B cell (primary cell): ENCODE measurements at regions not wholly inside any gene's neighbourhood (a gene's known extent, or its start where the extent isn't known, plus 50 kb on each side); places are given as distances from the start of the nearest gene placed in this dataset.

Source experiments
- ATAC-seq: fragments of 200-7000 bp; cut with Tn5 transposase; one replicate; pipeline ENCODE4 v1.10.0; 2021; ENCODE audit warnings: low read depth, mild to moderate bottlenecking, moderate number of reproducible peaks, moderate library complexity
- CTCF ChIA-PET: fragments of 350-600 bp; sonication (Branson Sonifier 250); formaldehyde crosslinking; loops from one replicate; lab custom pipeline; 2021; ENCODE audit warnings: antibody characterized with exemption, inconsistent platforms; lab: Charles Lee
- POLR2A ChIA-PET: fragments of 350-600 bp; sonication (Branson Sonifier 250); formaldehyde crosslinking; loops from one replicate; lab custom pipeline; 2021; ENCODE audit warnings: antibody characterized with exemption; lab: Charles Lee
- DNase-seq: peaks from one replicate; pipeline ENCODE4 v3.0.0; 2013
- H2AFZ ChIP-seq: 2 replicates; pipeline ENCODE4 v1.6.1; 2012; ENCODE audit warnings: mild to moderate bottlenecking, low read depth, low read length; ENCODE audit not compliant: insufficient read depth, poor library complexity, severe bottlenecking
- H3K27ac ChIP-seq, 2 donors: 1 replicate in 1 of 2; 2 replicates in 1 of 2; pipeline ENCODE4 v1.5.1; 2012 to 2013; ENCODE audit warnings: low read length in 2 of 2, mild to moderate bottlenecking in 2 of 2, moderate library complexity in 1 of 2
- H3K27me3 ChIP-seq, 4 experiments: fragments of 200-600 bp in 1 of 4; sonication (generic) in 1 of 4; replicated peaks in 1 of 4; 1 replicate in 2 of 4; 2 replicates in 2 of 4; pipeline versions ENCODE4 v1.6.1 to v1.7.0; 2013 to 2016; ENCODE audit warnings: low read length in 3 of 4, mild to moderate bottlenecking in 2 of 4, mixed read lengths in 1 of 4, moderate library complexity in 1 of 4; ENCODE audit not compliant: insufficient read depth in 4 of 4, control insufficient read depth in 3 of 4; ENCODE audit errors: control extremely low read depth in 1 of 4
- H3K36me3 ChIP-seq, 2 experiments: replicated peaks in 1 of 2; 1 replicate in 1 of 2; 2 replicates in 1 of 2; pipeline versions ENCODE4 v1.6.1 to v1.7.1; 2013; ENCODE audit warnings: low read length in 1 of 2; ENCODE audit not compliant: insufficient read depth in 2 of 2, control insufficient read depth in 1 of 2; ENCODE audit errors: control extremely low read depth in 1 of 2, extremely low read depth in 1 of 2
- H3K4me1 ChIP-seq, 2 donors: fragments of 200-600 bp in 1 of 2; sonication (generic) in 1 of 2; 1 replicate in 1 of 2; 2 replicates in 1 of 2; pipeline versions ENCODE4 v1.5.1 to v1.6.1; 2013 to 2017; ENCODE audit warnings: low read length in 2 of 2; ENCODE audit not compliant: control insufficient read depth in 2 of 2, insufficient read depth in 2 of 2
- H3K4me2 ChIP-seq: replicated peaks from 2 replicates; pipeline ENCODE3; 2012; ENCODE audit warnings: mild to moderate bottlenecking, low read depth, low read length; ENCODE audit not compliant: poor library complexity, severe bottlenecking
- H3K4me3 ChIP-seq, 5 experiments: fragments of 200-600 bp in 1 of 5; sonication (generic) in 1 of 5; 1 replicate in 3 of 5; 2 replicates in 2 of 5; pipeline versions ENCODE4 v1.5.1 to v1.7.0; 2011 to 2016; ENCODE audit warnings: low read length in 4 of 5, mild to moderate bottlenecking in 4 of 5, low read depth in 2 of 5, control low read depth in 1 of 5, moderate library complexity in 1 of 5; ENCODE audit not compliant: insufficient read depth in 1 of 5; ENCODE audit errors: control extremely low read depth in 1 of 5, extremely low read depth in 1 of 5
- H3K79me2 ChIP-seq: fragments of 200-600 bp; sonication (generic); one replicate; pipeline ENCODE4 v1.6.0; 2016; ENCODE audit warnings: low read length; ENCODE audit not compliant: control insufficient read depth, insufficient read depth
- H3K9ac ChIP-seq: fragments of 200-600 bp; sonication (generic); 2 replicates; pipeline ENCODE4 v1.6.1; 2017; ENCODE audit warnings: mild to moderate bottlenecking, low read length, moderate library complexity
- H3K9me3 ChIP-seq, 3 donors: one replicate each; pipeline versions ENCODE4 v1.6.1 to v1.7.1; 2013; ENCODE audit warnings: low read length in 2 of 3; ENCODE audit not compliant: control insufficient read depth in 2 of 3, insufficient read depth in 1 of 3; ENCODE audit errors: control extremely low read depth in 1 of 3
- H4K20me1 ChIP-seq: 2 replicates; pipeline ENCODE4 v1.6.0; 2012; ENCODE audit warnings: mild to moderate bottlenecking, low read length; ENCODE audit not compliant: insufficient read depth, control insufficient read depth, poor library complexity, severe bottlenecking
- H3K27ac Mint-ChIP-seq: one replicate; pipeline ENCODE4 v1.8.0; 2021; ENCODE audit warnings: mixed read lengths
- H3K27me3 Mint-ChIP-seq: one replicate; pipeline ENCODE4 v1.8.0; 2021; ENCODE audit warnings: mixed read lengths
- H3K4me1 Mint-ChIP-seq: one replicate; pipeline ENCODE4 v1.8.0; 2021; ENCODE audit warnings: mixed read lengths
- H3K4me3 Mint-ChIP-seq: one replicate; pipeline ENCODE4 v1.8.0; 2021; ENCODE audit warnings: mixed read lengths
- H3K9me3 Mint-ChIP-seq: one replicate; pipeline ENCODE4 v1.8.0; 2022; ENCODE audit warnings: mixed read lengths; ENCODE audit not compliant: insufficient read depth
- CTCF ChIP-seq: fragments of 200-600 bp; IDR thresholded peaks from one replicate; pipeline ENCODE4 v1.8.0; 2022; ENCODE audit warnings: antibody characterized with exemption, mild to moderate bottlenecking
- EZH2 ChIP-seq: IDR thresholded peaks from 2 replicates; pipeline ENCODE4 v1.6.1; 2012; ENCODE audit warnings: borderline replicate concordance, low read depth, mild to moderate bottlenecking, moderate library complexity, low read length; ENCODE audit not compliant: insufficient read depth, poor library complexity, severe bottlenecking
- WGBS: methylation state at CpG from one replicate; pipeline ENCODE4 v1.1.5; 2013; ENCODE audit warnings: missing lambda C conversion rate; ENCODE audit not compliant: insufficient coverage; 5-methylcytosine and 5-hydroxymethylcytosine counted together
- intact Hi-C: fragments of 100-400 bp; cut with micrococcal nuclease; formaldehyde crosslinking; loops from one replicate; pipeline ENCODE4 v1.10.0; 2022

GRCh38 chr4:115655626-115656025 lies 542.2 kb upstream of the NDST4 start:
- Histone ChIP-seq H3K27me3 (no peaks in the 10 kb centered on the region), H3K27ac (no peak overlapping the region), H3K9me3 (no peaks in the 10 kb centered on the region), H3K4me2 (no peak overlapping the region), H3K79me2 (no peaks in the 10 kb centered on the region), H3K36me3 (no peaks in the 10 kb centered on the region), H4K20me1 (no peaks in the 10 kb centered on the region), H3K4me3 (no peak overlapping the region), H3K4me1 (no peaks in the 10 kb centered on the region), H2AFZ (no peak overlapping the region), H3K9ac (no peak overlapping the region)
- no peaks in the 10 kb centered on the region for H3K27me3 Mint-ChIP-seq
- H3K9me3 Mint-ChIP-seq, result peaks cover 6% of the 10 kb centered on the region
- WGBS, result no CpG with 5 or more reads among the region's 1 CpG
- TF ChIP-seq EZH2 (no peak), CTCF (no peak)
- intact Hi-C loops, result no loop called here
- ChIA-PET POLR2A (no interaction called here), CTCF (no interaction called here)
- DNase-seq, result no peak
- H3K27ac Mint-ChIP-seq, result no peak overlapping the region
- no peak for ATAC-seq
- H3K4me1 Mint-ChIP-seq, result no peaks in the 10 kb centered on the region
- no peak overlapping the region for H3K4me3 Mint-ChIP-seq

DNA sequence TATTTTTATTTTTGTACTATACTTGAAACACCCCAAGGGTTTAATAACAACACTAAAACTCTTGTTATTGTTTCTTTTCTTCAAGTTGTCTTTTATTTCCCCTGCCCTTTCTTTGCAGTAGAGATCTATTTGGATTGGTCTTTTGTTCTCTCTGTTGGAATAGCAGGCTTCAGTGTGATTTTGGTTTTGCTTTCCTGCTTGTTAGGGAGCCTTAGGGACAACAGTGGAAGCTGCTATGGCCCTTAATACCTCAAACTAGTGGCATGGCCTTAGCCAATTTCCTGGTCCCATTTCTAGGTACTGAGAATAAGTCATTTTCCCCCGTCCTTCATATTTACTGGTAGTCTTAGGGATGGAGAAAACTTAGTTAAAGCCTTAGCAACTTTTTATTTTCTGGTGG lies 535.4 kb upstream of the NDST4 start:
- Histone ChIP-seq H3K79me2 (no peaks in the 10 kb centered on the region), H3K4me3 (no peak overlapping the region), H3K4me1 (no peaks in the 10 kb centered on the region), H3K36me3 (no peaks in the 10 kb centered on the region), H4K20me1 (no peaks in the 10 kb centered on the region), H3K9ac (no peak overlapping the region), H2AFZ (no peak overlapping the region), H3K27me3 (no peaks in the 10 kb centered on the region), H3K4me2 (no peak overlapping the region), H3K9me3 (no peaks in the 10 kb centered on the region), H3K27ac (no peak overlapping the region)
- no peaks in the 10 kb centered on the region for H3K4me1 Mint-ChIP-seq
- no CpG with 5 or more reads among the region's 1 CpG for WGBS
- H3K27ac Mint-ChIP-seq, result no peak overlapping the region
- DNase-seq (no peak), ATAC-seq (no peak)
- H3K4me3 Mint-ChIP-seq, result no peak overlapping the region
- POLR2A ChIA-PET, result no interaction called here
- TF ChIP-seq EZH2 (no peak), CTCF (no peak)
- CTCF ChIA-PET, result no interaction called here
- no peaks in the 10 kb centered on the region for H3K27me3 Mint-ChIP-seq
- H3K9me3 Mint-ChIP-seq, result peaks cover 6% of the 10 kb centered on the region
- intact Hi-C loops, result no loop called here
